ENCODE measurements at regions not wholly inside any gene's neighbourhood (a gene's known extent, or its start where the extent isn't known, plus 50 kb on each side); places are given as distances from the start of the nearest gene placed in this dataset.
"Not testable (repeated sequence)": the region's sequence is repeated elsewhere in the genome, so short reads cannot be mapped to it uniquely, and the experiment has no call there.

DNA sequence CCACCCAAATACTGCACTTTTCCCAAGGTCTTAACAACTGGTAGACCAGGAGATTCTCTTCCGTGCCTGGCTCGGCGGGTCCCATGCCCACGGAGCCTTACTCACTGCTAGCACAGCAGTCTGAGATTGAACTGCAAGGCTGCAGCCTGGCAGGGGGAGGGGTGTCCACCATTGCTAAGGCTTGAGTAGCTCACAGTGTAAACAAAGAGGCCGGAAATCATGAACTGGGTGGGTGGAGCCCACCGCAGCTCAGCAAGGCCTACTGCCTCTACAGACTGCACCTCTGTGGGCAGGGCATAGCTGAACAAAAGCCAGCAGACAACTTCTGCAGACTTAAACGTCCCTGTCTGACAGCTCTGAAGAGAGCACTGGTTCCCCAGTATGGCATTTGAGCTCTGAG is 124.3 kb upstream of the MROH9 start:
- TF ChIP-seq, protein P1, sequence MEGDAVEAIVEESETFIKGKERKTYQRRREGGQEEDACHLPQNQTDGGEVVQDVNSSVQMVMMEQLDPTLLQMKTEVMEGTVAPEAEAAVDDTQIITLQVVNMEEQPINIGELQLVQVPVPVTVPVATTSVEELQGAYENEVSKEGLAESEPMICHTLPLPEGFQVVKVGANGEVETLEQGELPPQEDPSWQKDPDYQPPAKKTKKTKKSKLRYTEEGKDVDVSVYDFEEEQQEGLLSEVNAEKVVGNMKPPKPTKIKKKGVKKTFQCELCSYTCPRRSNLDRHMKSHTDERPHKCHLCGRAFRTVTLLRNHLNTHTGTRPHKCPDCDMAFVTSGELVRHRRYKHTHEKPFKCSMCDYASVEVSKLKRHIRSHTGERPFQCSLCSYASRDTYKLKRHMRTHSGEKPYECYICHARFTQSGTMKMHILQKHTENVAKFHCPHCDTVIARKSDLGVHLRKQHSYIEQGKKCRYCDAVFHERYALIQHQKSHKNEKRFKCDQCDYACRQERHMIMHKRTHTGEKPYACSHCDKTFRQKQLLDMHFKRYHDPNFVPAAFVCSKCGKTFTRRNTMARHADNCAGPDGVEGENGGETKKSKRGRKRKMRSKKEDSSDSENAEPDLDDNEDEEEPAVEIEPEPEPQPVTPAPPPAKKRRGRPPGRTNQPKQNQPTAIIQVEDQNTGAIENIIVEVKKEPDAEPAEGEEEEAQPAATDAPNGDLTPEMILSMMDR (optimal IDR thresholded peaks at IDR 0.05 in 1 of 3, IDR thresholded peaks at IDR 0.05 in 1 of 3, conservative IDR thresholded peaks at IDR 0.05 in 1 of 3; ENCODE audit: extremely low read depth in 1 of 3, insufficient read depth in 2 of 3, low read length in 3 of 3), result not testable (repeated sequence)
- TF ChIP-seq EZH2 (IDR thresholded peaks at IDR 0.05; ENCODE audit: low read length), result not testable (repeated sequence)
